NCI-H2081 (cell line): ENCODE measurements at regions not wholly inside any gene's neighbourhood (a gene's known extent, or its start where the extent isn't known, plus 50 kb on each side); places are given as distances from the start of the nearest gene placed in this dataset.

Experiments
- DNase-seq, 2 experiments: peaks; one replicate each; lab custom pipeline; 2025; lab: John Stamatoyannopoulos, UW

DNA sequence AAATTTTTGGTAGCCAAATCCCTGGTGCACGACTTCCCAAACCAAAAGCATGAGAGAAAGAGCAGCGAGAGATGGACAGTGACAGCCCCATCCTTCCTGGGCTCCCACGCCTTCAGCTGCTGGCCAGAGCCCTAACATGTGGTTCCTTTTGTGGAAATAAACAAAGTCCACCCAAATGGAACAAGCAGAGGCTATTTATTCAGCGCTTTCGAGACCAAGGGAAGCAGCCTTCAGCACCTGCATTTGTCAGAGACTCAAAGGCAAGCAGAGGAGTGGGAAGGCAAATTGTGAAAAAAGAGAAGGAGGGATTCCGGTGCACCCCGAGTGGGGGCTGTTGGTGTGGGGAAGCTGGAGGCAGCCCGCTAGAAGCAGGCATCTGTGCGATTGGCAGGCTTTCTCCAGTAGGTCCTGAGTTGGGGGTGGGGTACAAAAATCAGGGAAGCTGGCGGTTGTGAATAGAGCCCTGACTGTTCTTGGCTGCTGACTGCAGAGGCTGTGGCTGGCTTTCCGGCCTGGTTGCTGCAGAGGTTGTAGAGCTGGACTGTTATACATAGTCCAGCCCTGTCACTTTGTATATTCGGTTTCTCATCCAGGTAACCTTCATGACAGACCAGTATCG lies 427.2 kb downstream of the OCA2 start:
- no peak for DNase-seq

DNA sequence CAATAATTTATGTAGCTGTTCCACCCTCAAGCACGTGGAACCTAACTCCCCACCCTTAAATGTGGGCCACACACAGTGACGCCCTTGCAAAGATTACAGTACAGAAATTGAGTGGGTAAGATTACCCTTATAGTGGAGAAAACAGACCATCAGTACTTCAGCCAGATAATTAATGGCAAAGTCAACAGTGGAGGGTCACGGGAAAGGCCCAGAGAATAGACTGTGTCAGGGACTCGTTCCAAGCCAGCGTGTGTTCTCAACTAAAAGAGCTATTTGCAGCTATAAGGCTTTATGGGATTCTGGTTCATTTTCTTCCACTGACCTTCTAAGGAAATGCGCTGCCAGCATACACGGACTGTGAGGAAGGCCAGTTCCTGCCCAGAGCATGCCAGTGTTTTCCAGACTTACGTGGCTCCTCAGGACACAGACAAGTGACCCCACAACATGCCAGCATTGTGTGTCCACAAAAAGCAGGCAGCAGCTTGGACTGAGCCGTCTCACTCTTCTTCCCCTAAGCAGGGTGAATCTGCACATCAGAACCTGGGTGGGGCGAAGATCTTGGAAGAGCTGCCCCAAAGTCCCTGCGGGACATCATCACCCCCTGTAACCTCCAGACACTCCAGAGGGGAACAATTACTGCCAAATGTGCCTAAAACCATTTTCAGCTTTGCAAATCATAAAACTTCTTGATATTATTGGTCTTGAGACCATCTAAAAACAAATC lies 428.5 kb downstream of the OCA2 start:
- peak in 1 of 2 experiments; percentile 64 for DNase-seq

GRCh38 chr15:27669641-27670040 lies 429.5 kb downstream of the OCA2 start:
- DNase-seq = no peak

- no peak for DNase-seq
These were observed 430.5 kb downstream of the OCA2 start for GRCh38 chr15:27668471-27669220.

DNA sequence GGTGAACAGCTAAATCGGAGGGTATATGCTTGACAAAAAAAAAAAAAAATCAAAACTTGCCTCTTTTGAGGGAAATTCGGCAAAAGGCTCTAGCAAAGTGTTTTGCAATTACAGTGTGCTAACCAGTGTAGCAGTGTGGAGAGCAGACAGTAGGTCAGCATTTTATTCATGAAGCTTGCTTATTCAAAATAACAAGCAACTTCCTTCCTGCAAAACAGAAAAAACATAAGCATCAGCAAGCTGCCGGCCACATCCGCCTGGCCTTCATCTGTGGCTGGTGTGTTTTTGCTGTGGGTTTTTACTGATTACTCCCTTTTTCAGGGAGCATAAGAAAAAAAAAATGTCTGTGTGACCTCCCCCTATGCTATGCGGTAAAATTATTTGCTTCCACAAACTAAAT lies 434.1 kb downstream of the OCA2 start:
- DNase-seq = no peak

DNA sequence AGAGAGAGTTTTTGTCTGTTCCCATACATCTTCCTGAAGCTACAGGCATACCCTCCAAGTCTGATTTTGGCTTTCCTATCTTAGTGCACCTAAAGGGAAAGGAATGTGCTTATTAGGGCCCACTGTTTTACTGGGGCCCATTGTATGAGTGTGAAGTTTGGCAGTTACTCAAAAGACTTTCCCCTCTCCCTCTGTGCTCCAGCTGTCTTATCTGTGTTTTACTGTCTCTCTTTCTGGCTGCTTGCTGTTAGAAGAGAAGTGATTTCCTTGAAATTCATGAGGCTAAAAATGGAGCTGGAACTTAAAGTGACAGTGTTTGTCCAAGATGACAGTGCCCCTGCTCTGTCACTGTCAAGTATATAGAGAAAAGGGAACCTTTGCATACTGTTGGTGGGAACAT lies 436.2 kb downstream of the OCA2 start:
- no peak for DNase-seq

DNA sequence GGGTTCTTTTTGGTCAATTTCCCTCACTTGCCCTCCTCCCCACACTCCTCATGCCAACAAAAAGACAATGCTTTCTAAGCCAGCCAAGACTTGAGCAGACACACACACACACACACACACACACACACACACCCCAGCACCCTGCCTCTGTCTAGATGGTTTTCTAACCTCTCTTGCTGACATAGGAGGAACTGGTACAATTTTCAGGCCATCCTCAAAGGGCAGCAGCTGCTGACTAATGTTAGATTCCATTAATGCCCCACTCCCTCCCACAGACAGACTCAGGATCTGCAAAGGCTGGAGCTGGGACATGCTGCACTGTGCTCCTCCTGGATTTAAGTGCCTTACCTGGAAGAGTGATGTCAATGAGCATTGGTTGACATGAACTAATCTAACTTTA lies 438.4 kb downstream of the OCA2 start:
- DNase-seq = no peak

DNA sequence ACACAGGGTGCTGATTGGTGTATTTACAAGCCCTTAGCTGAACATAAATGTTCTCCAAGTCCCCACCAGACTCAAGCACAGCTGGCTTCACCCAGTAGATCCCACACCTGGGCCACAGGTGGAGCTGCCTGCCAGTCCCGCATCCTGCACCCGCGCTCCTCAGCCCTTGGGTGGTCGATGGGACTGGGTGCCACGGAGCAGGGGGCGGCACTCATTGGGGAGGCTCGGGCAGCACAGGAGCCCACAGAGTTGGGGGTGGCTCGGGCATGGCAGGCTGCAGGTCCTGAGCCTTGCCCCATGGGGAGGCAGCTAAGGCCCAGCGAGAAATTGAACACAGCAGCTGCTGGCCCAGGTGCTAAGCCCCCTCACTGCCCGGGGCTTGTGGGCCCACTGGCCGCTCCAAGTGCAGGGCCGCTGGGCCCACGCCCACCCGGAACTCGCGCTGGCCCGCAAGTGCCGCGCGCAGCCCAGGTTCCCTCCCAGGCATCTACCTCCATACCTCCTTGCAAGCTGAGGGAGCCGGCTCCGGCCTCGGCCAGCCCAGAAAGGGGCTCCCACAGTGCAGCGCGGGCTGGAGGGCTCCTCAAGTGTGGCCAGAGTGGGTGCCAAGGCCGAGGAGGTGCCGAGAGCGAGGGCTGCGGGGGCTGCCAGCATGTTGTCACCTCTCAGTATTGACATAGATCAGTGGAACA lies 442.7 kb downstream of the OCA2 start:
- no peak for DNase-seq

DNA sequence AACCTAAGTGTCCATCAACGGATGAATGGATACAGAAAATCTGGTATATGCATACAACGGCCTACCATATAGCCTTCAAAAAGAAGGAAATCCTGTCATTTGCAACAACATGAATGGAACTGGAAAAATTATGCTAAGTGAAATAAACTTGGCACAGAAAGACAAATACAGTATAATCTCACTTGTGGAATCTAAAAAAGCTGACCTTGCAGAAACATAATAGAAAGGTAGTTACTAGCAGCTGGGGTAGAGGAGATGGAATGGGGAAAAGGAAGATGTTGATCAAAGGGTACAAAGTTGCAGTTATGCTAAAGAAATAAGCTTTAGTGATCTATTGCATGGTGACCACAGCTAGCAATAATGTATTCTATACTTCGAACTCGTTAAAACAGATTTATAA lies 444.1 kb downstream of the OCA2 start:
- no peak for DNase-seq

- no peak for DNase-seq
These were observed 448.9 kb downstream of the OCA2 start for GRCh38 chr15:27650244-27650643.

GRCh38 chr15:27648359-27648758 lies 450.8 kb downstream of the OCA2 start:
- DNase-seq = no peak

- DNase-seq = no peak
These were observed 452.6 kb downstream of the OCA2 start for GRCh38 chr15:27646531-27646930.

DNA sequence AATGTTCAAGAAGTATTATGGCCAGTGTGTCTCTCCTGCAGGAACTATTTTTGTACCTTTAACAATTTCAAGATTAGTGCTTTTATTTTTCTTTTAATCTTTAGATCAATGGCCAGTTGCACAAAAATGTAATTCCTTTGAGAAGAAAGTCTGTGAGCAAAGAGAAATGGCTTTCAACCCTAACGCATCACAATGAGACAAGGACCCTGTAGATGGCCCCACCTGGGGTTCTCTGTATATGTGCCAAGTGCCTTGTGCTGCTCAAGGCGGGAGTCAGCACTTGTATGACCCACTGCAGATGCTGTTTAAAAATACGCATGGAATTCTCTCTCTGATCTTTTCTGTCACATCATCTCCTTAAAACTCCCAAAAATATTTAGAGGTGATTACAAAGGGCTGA lies 453.4 kb downstream of the OCA2 start:
- DNase-seq = no peak

DNA sequence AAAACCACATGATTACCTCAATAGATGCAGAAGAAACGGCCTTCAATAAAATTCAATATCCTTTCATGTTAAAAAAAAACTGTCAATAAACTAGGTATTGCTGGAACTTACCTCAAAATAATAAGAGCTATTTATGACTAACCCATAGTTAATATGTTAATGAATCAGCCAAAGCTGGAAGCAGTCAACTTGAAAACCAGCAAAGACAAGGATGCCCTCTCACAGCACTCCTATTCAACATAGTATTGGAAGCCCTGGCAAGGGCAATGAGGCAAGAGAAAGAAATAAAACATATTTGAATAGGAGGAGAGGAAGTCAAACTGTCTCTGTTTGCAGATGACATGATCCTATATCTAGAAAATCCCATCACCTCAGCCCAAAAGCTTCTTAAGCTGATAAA lies 456.1 kb downstream of the OCA2 start:
- DNase-seq = no peak

DNA sequence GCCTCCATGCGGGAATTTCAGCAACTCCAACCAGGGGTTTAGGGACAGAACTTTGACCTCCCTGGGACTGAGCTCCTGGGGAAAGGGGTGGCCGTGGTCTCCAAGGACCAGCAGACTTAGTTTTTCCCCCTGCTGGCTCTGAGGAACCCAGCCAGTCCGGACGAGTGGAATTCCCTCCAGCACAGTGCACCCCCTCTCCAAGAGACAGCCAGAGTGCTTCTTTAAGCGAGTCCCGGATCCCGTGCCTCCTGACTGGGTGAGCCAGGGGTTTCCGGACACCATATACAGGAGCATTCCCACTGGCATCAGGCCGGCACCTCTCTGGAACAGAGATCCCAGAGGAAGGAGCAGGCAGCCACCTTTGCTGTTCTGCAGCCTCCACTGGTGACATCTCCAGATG lies 459.5 kb downstream of the OCA2 start:
- no peak for DNase-seq

GRCh38 chr15:27638958-27639357 lies 460.2 kb downstream of the OCA2 start:
- DNase-seq = no peak

DNA sequence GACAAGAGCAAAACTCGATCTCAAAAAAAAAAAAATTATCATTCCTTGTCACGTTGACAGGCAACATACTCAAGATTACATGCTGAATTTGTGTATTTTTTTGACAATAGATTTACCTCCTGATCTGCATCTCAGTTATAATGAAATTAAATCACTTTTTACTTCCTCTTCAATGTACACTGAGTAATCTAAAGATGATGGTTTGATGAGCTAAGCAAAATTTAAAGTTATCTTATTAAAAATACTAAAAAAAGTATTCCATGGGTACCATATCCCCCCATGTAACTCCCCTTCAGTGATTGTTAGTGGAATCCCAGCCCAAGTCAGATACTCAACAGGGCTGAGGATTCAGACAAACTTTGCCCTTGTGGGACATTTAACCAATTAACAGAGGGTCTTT lies 463.2 kb downstream of the OCA2 start:
- no peak for DNase-seq

- no peak for DNase-seq
These were observed 470.6 kb downstream of the OCA2 start for GRCh38 chr15:27628486-27628885.

- DNase-seq = no peak
These were observed 471.5 kb downstream of the OCA2 start for GRCh38 chr15:27627623-27628022.

GRCh38 chr15:27623560-27624305 lies 475.4 kb downstream of the OCA2 start:
- DNase-seq = peak; percentile 66 to 82

- no peak for DNase-seq
These were observed 476.0 kb downstream of the OCA2 start for GRCh38 chr15:27623149-27623548.

GRCh38 chr15:27622371-27622770 lies 476.7 kb downstream of the OCA2 start:
- no peak for DNase-seq
